ENCODE measurements at regions not wholly inside any gene's neighbourhood (a gene's known extent, or its start where the extent isn't known, plus 50 kb on each side); places are given as distances from the start of the nearest gene placed in this dataset.

DNA sequence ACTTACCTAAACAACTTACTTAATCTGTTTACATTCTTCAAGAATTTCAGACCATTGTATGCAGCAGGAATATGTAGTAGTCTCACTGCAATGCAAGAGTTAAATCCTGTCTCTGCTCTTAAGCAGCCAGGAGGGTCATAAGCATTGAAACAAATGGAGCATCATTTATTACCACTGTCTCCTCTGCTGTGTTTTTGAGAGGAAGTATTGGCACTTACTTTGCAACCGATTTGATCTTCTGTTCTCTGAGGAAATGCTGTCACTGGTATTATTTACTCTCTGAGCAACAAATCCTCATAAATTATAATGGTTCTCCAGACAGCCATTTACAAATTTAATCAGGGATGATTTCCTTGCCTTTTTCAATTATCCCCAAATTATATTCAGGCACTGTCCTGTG lies 1367.1 kb downstream of the STIM2 start:
- Histone ChIP-seq H2AFZ (ENCODE audit: low read length) (no peak overlapping the region), H3K27me3 (ENCODE audit: control insufficient read depth, insufficient read depth, low read length) (no peaks in the 10 kb centered on the region), H3K4me3 (replicated peaks in 1 of 4; ENCODE audit: control extremely low read depth in 1 of 4, insufficient read depth in 1 of 4, low read depth in 3 of 4, low read length in 4 of 4) (no peak overlapping the region), H3K9ac (ENCODE audit: insufficient read depth, low read length) (no peak overlapping the region), H3K9me3 (ENCODE audit: control insufficient read depth, insufficient read depth, low read depth, low read length) (no peaks in the 10 kb centered on the region), H3K36me3 (ENCODE audit: control insufficient read depth, insufficient read depth, low read length) (no peaks in the 10 kb centered on the region), H3K4me1 (ENCODE audit: control insufficient read depth, extremely low read depth, insufficient read depth, low read length) (no peaks in the 10 kb centered on the region), H4K20me1 (ENCODE audit: control insufficient read depth, extremely low read depth, insufficient read depth, low read length) (no peaks in the 10 kb centered on the region), H3K27ac (ENCODE audit: insufficient read depth, low read length) (no peak overlapping the region), H3K4me2 (ENCODE audit: extremely low read depth, insufficient read depth, low read length) (no peak overlapping the region), H3K79me2 (ENCODE audit: control insufficient read depth, insufficient read depth, low read length) (no peaks in the 10 kb centered on the region)
- TF ChIP-seq CTCF (conservative IDR thresholded peaks at IDR 0.05 in 1 of 2, IDR thresholded peaks at IDR 0.05 in 1 of 2; ENCODE audit: low read depth in 1 of 2, low read length in 2 of 2) = no peak
- no peak for TF ChIP-seq EZH2 (IDR thresholded peaks at IDR 0.05; ENCODE audit: low read length, missing control alignments)
- no peak for DNase-seq (ENCODE audit: low read depth in 2 of 2)

GRCh38 chr4:28228561-28229491 lies 1368.2 kb downstream of the STIM2 start:
- H3K27me3 ChIP-seq (ENCODE audit: control insufficient read depth, insufficient read depth, low read length) = no peaks in the 10 kb centered on the region
- TF ChIP-seq EZH2 (IDR thresholded peaks at IDR 0.05; ENCODE audit: low read length, missing control alignments) (no peak), CTCF (conservative IDR thresholded peaks at IDR 0.05 in 1 of 2, IDR thresholded peaks at IDR 0.05 in 1 of 2; ENCODE audit: low read depth in 1 of 2, low read length in 2 of 2) (no peak)
- H3K9ac ChIP-seq (ENCODE audit: insufficient read depth, low read length) = no peak overlapping the region
- H3K79me2 ChIP-seq (ENCODE audit: control insufficient read depth, insufficient read depth, low read length) = no peaks in the 10 kb centered on the region
- no peaks in the 10 kb centered on the region for H4K20me1 ChIP-seq (ENCODE audit: control insufficient read depth, extremely low read depth, insufficient read depth, low read length)
- no peak overlapping the region for H3K4me3 ChIP-seq (replicated peaks in 1 of 4; ENCODE audit: control extremely low read depth in 1 of 4, insufficient read depth in 1 of 4, low read depth in 3 of 4, low read length in 4 of 4)
- H3K4me2 ChIP-seq (ENCODE audit: extremely low read depth, insufficient read depth, low read length) = no peak overlapping the region
- DNase-seq (ENCODE audit: low read depth in 2 of 2) = peak; percentile 19 to 72
- H3K27ac ChIP-seq (ENCODE audit: insufficient read depth, low read length) = no peak overlapping the region
- no peaks in the 10 kb centered on the region for H3K9me3 ChIP-seq (ENCODE audit: control insufficient read depth, insufficient read depth, low read depth, low read length)
- H3K4me1 ChIP-seq (ENCODE audit: control insufficient read depth, extremely low read depth, insufficient read depth, low read length) = no peaks in the 10 kb centered on the region
- no peaks in the 10 kb centered on the region for H3K36me3 ChIP-seq (ENCODE audit: control insufficient read depth, insufficient read depth, low read length)
- H2AFZ ChIP-seq (ENCODE audit: low read length) = peak overlapping the region; percentile 16

DNA sequence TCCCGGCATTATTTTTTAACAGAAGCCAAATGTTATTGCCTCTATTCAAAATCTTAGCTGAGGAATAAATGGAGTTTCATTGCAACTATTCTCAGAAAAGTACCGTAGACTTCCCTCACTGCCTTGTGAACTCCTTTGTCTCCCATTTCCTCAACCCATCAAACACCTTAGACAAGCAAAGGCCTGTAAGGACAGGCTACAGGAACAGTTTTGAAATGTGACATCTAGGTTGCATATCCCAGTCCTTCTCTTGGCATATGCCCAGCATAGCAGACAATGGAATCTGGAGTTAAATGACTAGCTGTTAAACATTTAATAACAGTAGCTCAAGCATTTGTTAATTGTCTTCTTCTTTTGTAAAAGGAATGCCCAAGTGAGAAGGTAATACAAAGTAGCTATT lies 1371.7 kb downstream of the STIM2 start:
- H3K4me3 ChIP-seq (replicated peaks in 1 of 4; ENCODE audit: control extremely low read depth in 1 of 4, insufficient read depth in 1 of 4, low read depth in 3 of 4, low read length in 4 of 4) = no peak overlapping the region
- H2AFZ ChIP-seq (ENCODE audit: low read length) = no peak overlapping the region
- DNase-seq (ENCODE audit: low read depth in 2 of 2) = no peak
- no peaks in the 10 kb centered on the region for H3K4me1 ChIP-seq (ENCODE audit: control insufficient read depth, extremely low read depth, insufficient read depth, low read length)
- H4K20me1 ChIP-seq (ENCODE audit: control insufficient read depth, extremely low read depth, insufficient read depth, low read length) = no peaks in the 10 kb centered on the region
- H3K4me2 ChIP-seq (ENCODE audit: extremely low read depth, insufficient read depth, low read length) = no peak overlapping the region
- H3K9me3 ChIP-seq (ENCODE audit: control insufficient read depth, insufficient read depth, low read depth, low read length) = no peaks in the 10 kb centered on the region
- no peak overlapping the region for H3K9ac ChIP-seq (ENCODE audit: insufficient read depth, low read length)
- TF ChIP-seq CTCF (conservative IDR thresholded peaks at IDR 0.05 in 1 of 2, IDR thresholded peaks at IDR 0.05 in 1 of 2; ENCODE audit: low read depth in 1 of 2, low read length in 2 of 2) = no peak
- TF ChIP-seq EZH2 (IDR thresholded peaks at IDR 0.05; ENCODE audit: low read length, missing control alignments) = no peak
- H3K79me2 ChIP-seq (ENCODE audit: control insufficient read depth, insufficient read depth, low read length) = no peaks in the 10 kb centered on the region
- H3K27me3 ChIP-seq (ENCODE audit: control insufficient read depth, insufficient read depth, low read length) = no peaks in the 10 kb centered on the region
- H3K36me3 ChIP-seq (ENCODE audit: control insufficient read depth, insufficient read depth, low read length) = no peaks in the 10 kb centered on the region
- H3K27ac ChIP-seq (ENCODE audit: insufficient read depth, low read length) = no peak overlapping the region

All from fibroblast of lung (primary cell).